ENCODE measurements at regions not wholly inside any gene's neighbourhood (a gene's known extent, or its start where the extent isn't known, plus 50 kb on each side); places are given as distances from the start of the nearest gene placed in this dataset.

DNA sequence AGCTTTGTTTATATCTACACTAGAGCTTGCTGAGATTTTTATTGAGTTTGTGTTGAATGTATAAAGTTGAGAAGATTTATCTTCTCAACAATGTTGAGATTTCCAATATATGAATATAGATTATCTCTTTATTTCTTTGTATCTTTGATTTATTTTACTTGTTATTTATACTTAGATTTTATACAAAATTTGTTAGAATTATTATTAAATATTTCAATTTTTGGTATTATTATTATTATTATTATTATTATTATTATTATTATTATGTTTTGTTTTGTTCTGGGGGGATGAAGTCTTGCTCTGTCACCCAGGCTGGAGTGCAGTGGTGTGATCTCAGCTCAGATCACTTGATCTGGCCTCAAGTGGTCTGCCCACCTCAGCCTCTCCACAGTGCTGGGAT, 322.5 kb downstream of the PPARGC1A start:
- Mint-ChIP-seq H3K27ac (ENCODE audit: low read depth, unreplicated experiment) (no peak overlapping the region), H3K9me3 (ENCODE audit: unreplicated experiment) (peaks cover 2% of the 10 kb centered on the region), H3K27me3 (ENCODE audit: insufficient read depth, unreplicated experiment) (no peaks in the 10 kb centered on the region), H3K36me3 (ENCODE audit: insufficient read depth, unreplicated experiment) (no peaks in the 10 kb centered on the region), H3K4me1 (ENCODE audit: insufficient read depth, unreplicated experiment) (no peaks in the 10 kb centered on the region), H3K4me3 (ENCODE audit: unreplicated experiment) (no peak overlapping the region)
- no TSS peak for BruUV-seq (replicated peaks)
- intact Hi-C loops (cut with micrococcal nuclease): no loop called here
- ChIA-PET POLR2A (no interaction called here), CTCF (interaction anchor here (0.6 kb wide), 1 partner anchor 783 kb away, joined by 4 read pairs; no protein-coding TSS in a partner anchor)
- DNase-seq (ENCODE audit: unreplicated experiment): no peak
- TF ChIP-seq, protein P1, sequence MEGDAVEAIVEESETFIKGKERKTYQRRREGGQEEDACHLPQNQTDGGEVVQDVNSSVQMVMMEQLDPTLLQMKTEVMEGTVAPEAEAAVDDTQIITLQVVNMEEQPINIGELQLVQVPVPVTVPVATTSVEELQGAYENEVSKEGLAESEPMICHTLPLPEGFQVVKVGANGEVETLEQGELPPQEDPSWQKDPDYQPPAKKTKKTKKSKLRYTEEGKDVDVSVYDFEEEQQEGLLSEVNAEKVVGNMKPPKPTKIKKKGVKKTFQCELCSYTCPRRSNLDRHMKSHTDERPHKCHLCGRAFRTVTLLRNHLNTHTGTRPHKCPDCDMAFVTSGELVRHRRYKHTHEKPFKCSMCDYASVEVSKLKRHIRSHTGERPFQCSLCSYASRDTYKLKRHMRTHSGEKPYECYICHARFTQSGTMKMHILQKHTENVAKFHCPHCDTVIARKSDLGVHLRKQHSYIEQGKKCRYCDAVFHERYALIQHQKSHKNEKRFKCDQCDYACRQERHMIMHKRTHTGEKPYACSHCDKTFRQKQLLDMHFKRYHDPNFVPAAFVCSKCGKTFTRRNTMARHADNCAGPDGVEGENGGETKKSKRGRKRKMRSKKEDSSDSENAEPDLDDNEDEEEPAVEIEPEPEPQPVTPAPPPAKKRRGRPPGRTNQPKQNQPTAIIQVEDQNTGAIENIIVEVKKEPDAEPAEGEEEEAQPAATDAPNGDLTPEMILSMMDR (IDR thresholded peaks at IDR 0.05; ENCODE audit: unreplicated experiment): no peak

DNA sequence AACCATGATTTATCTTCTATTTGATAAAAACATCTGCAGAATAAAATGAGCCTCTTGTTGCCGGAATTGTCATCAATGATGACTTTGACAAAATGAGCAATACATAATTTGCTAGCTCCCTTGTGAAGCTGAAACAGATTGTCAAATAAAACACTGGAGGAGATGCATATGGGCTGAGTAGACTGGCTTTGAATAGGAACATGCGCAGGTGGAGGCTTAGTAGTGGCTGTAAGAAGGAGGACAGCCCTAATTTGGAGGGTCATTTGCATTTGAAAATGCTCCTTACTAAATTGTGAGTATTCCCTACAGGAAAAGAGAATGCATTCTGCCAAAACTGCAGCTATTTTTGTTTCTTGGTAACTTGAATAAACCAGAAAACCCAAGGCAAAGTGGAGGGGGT, 329.1 kb downstream of the PPARGC1A start:
- no TSS peak for BruUV-seq (replicated peaks)
- CTCF ChIA-PET: no interaction called here
- no peaks in the 10 kb centered on the region for H3K27me3 Mint-ChIP-seq (ENCODE audit: insufficient read depth, unreplicated experiment)
- no peak overlapping the region for H3K27ac Mint-ChIP-seq (ENCODE audit: low read depth, unreplicated experiment)
- peaks cover 8% of the 10 kb centered on the region for H3K9me3 Mint-ChIP-seq (ENCODE audit: unreplicated experiment)
- no peak for DNase-seq (ENCODE audit: unreplicated experiment)
- TF ChIP-seq, protein P1 (IDR thresholded peaks at IDR 0.05; ENCODE audit: unreplicated experiment): no peak
- H3K36me3 Mint-ChIP-seq (ENCODE audit: insufficient read depth, unreplicated experiment): no peaks in the 10 kb centered on the region
- H3K4me1 Mint-ChIP-seq (ENCODE audit: insufficient read depth, unreplicated experiment): no peaks in the 10 kb centered on the region
- H3K4me3 Mint-ChIP-seq (ENCODE audit: unreplicated experiment): no peak overlapping the region
- POLR2A ChIA-PET: no interaction called here
- intact Hi-C loops (cut with micrococcal nuclease): no loop called here

DNA sequence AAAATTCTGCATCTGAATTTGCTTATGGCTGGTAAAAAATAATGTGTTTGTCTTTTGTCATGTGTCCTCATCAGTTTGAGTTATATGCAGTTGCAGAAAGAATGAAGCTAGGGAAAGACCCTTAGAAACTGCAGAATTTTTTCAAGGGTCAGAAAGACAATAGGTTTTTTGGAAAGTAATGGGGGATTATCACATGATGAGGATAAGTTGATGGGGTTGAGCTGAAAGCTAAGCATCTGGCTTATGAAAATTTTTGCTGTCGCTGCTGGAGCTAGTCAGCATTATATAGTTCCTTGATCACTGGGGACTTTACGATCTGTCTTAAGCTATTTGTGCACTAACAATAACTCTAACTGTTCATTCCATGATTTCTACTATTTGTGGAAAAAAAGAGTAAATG, 331.7 kb downstream of the PPARGC1A start:
- no TSS peak for BruUV-seq (replicated peaks)
- TF ChIP-seq, protein P1 (IDR thresholded peaks at IDR 0.05; ENCODE audit: unreplicated experiment): no peak
- no peak overlapping the region for H3K27ac Mint-ChIP-seq (ENCODE audit: low read depth, unreplicated experiment)
- no peaks in the 10 kb centered on the region for H3K36me3 Mint-ChIP-seq (ENCODE audit: insufficient read depth, unreplicated experiment)
- POLR2A ChIA-PET: interaction anchor here (1.3 kb wide), 1 partner anchor 15 kb away, joined by 5 read pairs; no protein-coding TSS in a partner anchor
- peaks cover 8% of the 10 kb centered on the region for H3K9me3 Mint-ChIP-seq (ENCODE audit: unreplicated experiment)
- H3K4me1 Mint-ChIP-seq (ENCODE audit: insufficient read depth, unreplicated experiment): no peaks in the 10 kb centered on the region
- intact Hi-C loops (cut with micrococcal nuclease): no loop called here
- H3K4me3 Mint-ChIP-seq (ENCODE audit: unreplicated experiment): no peak overlapping the region
- DNase-seq (ENCODE audit: unreplicated experiment): no peak
- CTCF ChIA-PET: no interaction called here
- no peaks in the 10 kb centered on the region for H3K27me3 Mint-ChIP-seq (ENCODE audit: insufficient read depth, unreplicated experiment)

DNA sequence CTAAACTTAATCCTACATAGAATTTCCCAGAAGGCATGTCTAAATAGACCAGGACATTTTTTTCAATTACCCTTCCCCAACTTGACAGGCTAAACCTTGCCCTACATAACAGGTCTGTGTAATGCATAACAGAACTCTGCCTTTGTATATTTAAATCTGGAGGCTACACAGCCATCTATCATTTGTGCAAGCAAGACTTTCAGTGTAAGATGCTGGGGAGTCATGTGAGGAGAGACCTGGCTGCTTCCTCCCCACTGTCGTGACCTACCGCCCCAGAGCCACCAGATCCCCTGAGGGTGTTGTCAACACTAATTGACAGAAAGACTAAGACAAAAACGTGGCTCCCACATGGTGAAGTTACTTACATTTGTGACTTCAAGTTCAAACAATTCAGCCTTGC, 342.2 kb downstream of the PPARGC1A start:
- Mint-ChIP-seq H3K4me1 (ENCODE audit: insufficient read depth, unreplicated experiment) (no peaks in the 10 kb centered on the region), H3K9me3 (ENCODE audit: unreplicated experiment) (no peaks in the 10 kb centered on the region), H3K27ac (ENCODE audit: low read depth, unreplicated experiment) (no peak overlapping the region), H3K27me3 (ENCODE audit: insufficient read depth, unreplicated experiment) (no peaks in the 10 kb centered on the region), H3K4me3 (ENCODE audit: unreplicated experiment) (no peak overlapping the region), H3K36me3 (ENCODE audit: insufficient read depth, unreplicated experiment) (no peaks in the 10 kb centered on the region)
- TF ChIP-seq, protein P1 (IDR thresholded peaks at IDR 0.05; ENCODE audit: unreplicated experiment): no peak
- BruUV-seq (replicated peaks): no TSS peak
- no peak for DNase-seq (ENCODE audit: unreplicated experiment)
- intact Hi-C loops (cut with micrococcal nuclease): no loop called here
- ChIA-PET POLR2A (no interaction called here), CTCF (no interaction called here)
